ENCODE measurements at regions not wholly inside any gene's neighbourhood (a gene's known extent, or its start where the extent isn't known, plus 50 kb on each side); places are given as distances from the start of the nearest gene placed in this dataset.

GRCh38 chr18:10060841-10061240, 147.0 kb downstream of the VAPA start:
- Histone ChIP-seq H3K9ac (ENCODE audit: low read depth, low read length) (no peak overlapping the region), H3K27ac (ENCODE audit: low read length) (no peak overlapping the region), H3K9me3 (ENCODE audit: insufficient read depth, low read depth, low read length) (no peaks in the 10 kb centered on the region), H3K27me3 (ENCODE audit: insufficient read depth, low read length) (0 out of 2 replicates have a peak, but pooled peaks cover 4% of the 10 kb centered on the region), H3K4me1 (ENCODE audit: insufficient read depth, low read length) (peaks cover 4% of the 10 kb centered on the region; the same call in 1 of the 2 replicates), H3K4me3 (ENCODE audit: low read length) (no peak overlapping the region), H3K36me3 (ENCODE audit: insufficient read depth, low read depth, low read length) (no peaks in the 10 kb centered on the region)

- Histone ChIP-seq H3K4me3 (ENCODE audit: low read length) (no peak overlapping the region), H3K9ac (ENCODE audit: low read depth, low read length) (no peak overlapping the region), H3K36me3 (ENCODE audit: insufficient read depth, low read depth, low read length) (no peaks in the 10 kb centered on the region), H3K27ac (ENCODE audit: low read length) (no peak overlapping the region), H3K9me3 (ENCODE audit: insufficient read depth, low read depth, low read length) (no peaks in the 10 kb centered on the region), H3K27me3 (ENCODE audit: insufficient read depth, low read length) (0 out of 2 replicates have a peak, but pooled peaks cover 4% of the 10 kb centered on the region), H3K4me1 (ENCODE audit: insufficient read depth, low read length) (peaks cover 4% of the 10 kb centered on the region; the same call in 1 of the 2 replicates)
Measured at GRCh38 chr18:10061566-10062140, 147.8 kb downstream of the VAPA start.

GRCh38 chr18:10062302-10063300, 148.8 kb downstream of the VAPA start:
- H3K9me3 ChIP-seq (ENCODE audit: insufficient read depth, low read depth, low read length), result no peaks in the 10 kb centered on the region
- no peak overlapping the region for H3K4me3 ChIP-seq (ENCODE audit: low read length)
- 0 out of 2 replicates have a peak, but pooled peaks cover 4% of the 10 kb centered on the region for H3K27me3 ChIP-seq (ENCODE audit: insufficient read depth, low read length)
- H3K4me1 ChIP-seq (ENCODE audit: insufficient read depth, low read length), result peaks cover 4% of the 10 kb centered on the region; the same call in 1 of the 2 replicates
- H3K27ac ChIP-seq (ENCODE audit: low read length), result no peak overlapping the region
- no peak overlapping the region for H3K9ac ChIP-seq (ENCODE audit: low read depth, low read length)
- H3K36me3 ChIP-seq (ENCODE audit: insufficient read depth, low read depth, low read length), result no peaks in the 10 kb centered on the region

GRCh38 chr18:10063489-10063888, 149.7 kb downstream of the VAPA start:
- 0 out of 2 replicates have a peak, but pooled peaks cover 2% of the 10 kb centered on the region for H3K27me3 ChIP-seq (ENCODE audit: insufficient read depth, low read length)
- H3K4me3 ChIP-seq (ENCODE audit: low read length), result no peak overlapping the region
- no peak overlapping the region for H3K9ac ChIP-seq (ENCODE audit: low read depth, low read length)
- H3K9me3 ChIP-seq (ENCODE audit: insufficient read depth, low read depth, low read length), result no peaks in the 10 kb centered on the region
- H3K4me1 ChIP-seq (ENCODE audit: insufficient read depth, low read length), result peaks cover 4% of the 10 kb centered on the region; the same call in 1 of the 2 replicates
- H3K36me3 ChIP-seq (ENCODE audit: insufficient read depth, low read depth, low read length), result no peaks in the 10 kb centered on the region
- no peak overlapping the region for H3K27ac ChIP-seq (ENCODE audit: low read length)

- no peak overlapping the region for H3K9ac ChIP-seq (ENCODE audit: low read depth, low read length)
Measured at GRCh38 chr18:10064267-10064666, 150.5 kb downstream of the VAPA start.

GRCh38 chr18:10065296-10065695, 151.5 kb downstream of the VAPA start:
- Histone ChIP-seq H3K27me3 (ENCODE audit: insufficient read depth, low read length) (no peaks in the 10 kb centered on the region), H3K4me3 (ENCODE audit: low read length) (no peak overlapping the region), H3K27ac (ENCODE audit: low read length) (no peak overlapping the region), H3K36me3 (ENCODE audit: insufficient read depth, low read depth, low read length) (no peaks in the 10 kb centered on the region), H3K4me1 (ENCODE audit: insufficient read depth, low read length) (peaks cover 2% of the 10 kb centered on the region; the same call in 1 of the 2 replicates), H3K9ac (ENCODE audit: low read depth, low read length) (no peak overlapping the region), H3K9me3 (ENCODE audit: insufficient read depth, low read depth, low read length) (no peaks in the 10 kb centered on the region)

More at GRCh38 chr18:10064267-10064666, 150.5 kb downstream of the VAPA start:
- Histone ChIP-seq H3K4me1 (ENCODE audit: insufficient read depth, low read length) (peaks cover 4% of the 10 kb centered on the region; the same call in 1 of the 2 replicates), H3K4me3 (ENCODE audit: low read length) (no peak overlapping the region), H3K27me3 (ENCODE audit: insufficient read depth, low read length) (no peaks in the 10 kb centered on the region), H3K9me3 (ENCODE audit: insufficient read depth, low read depth, low read length) (no peaks in the 10 kb centered on the region), H3K36me3 (ENCODE audit: insufficient read depth, low read depth, low read length) (no peaks in the 10 kb centered on the region), H3K27ac (ENCODE audit: low read length) (no peak overlapping the region)

- no peaks in the 10 kb centered on the region for H3K36me3 ChIP-seq (ENCODE audit: insufficient read depth, low read depth, low read length)
- 0 out of 2 replicates have a peak, but pooled peaks cover 6% of the 10 kb centered on the region for H3K4me1 ChIP-seq (ENCODE audit: insufficient read depth, low read length)
- no peak overlapping the region for H3K9ac ChIP-seq (ENCODE audit: low read depth, low read length)
- no peak overlapping the region for H3K27ac ChIP-seq (ENCODE audit: low read length)
- no peaks in the 10 kb centered on the region for H3K27me3 ChIP-seq (ENCODE audit: insufficient read depth, low read length)
- H3K4me3 ChIP-seq (ENCODE audit: low read length), result no peak overlapping the region
- no peaks in the 10 kb centered on the region for H3K9me3 ChIP-seq (ENCODE audit: insufficient read depth, low read depth, low read length)
Measured at GRCh38 chr18:10067670-10068659, 154.1 kb downstream of the VAPA start.

GRCh38 chr18:10068766-10069567, 155.2 kb downstream of the VAPA start:
- Histone ChIP-seq H3K9me3 (ENCODE audit: insufficient read depth, low read depth, low read length) (no peaks in the 10 kb centered on the region), H3K4me1 (ENCODE audit: insufficient read depth, low read length) (0 out of 2 replicates have a peak, but pooled peaks cover 6% of the 10 kb centered on the region), H3K27me3 (ENCODE audit: insufficient read depth, low read length) (no peaks in the 10 kb centered on the region), H3K27ac (ENCODE audit: low read length) (no peak overlapping the region), H3K4me3 (ENCODE audit: low read length) (no peak overlapping the region), H3K9ac (ENCODE audit: low read depth, low read length) (no peak overlapping the region), H3K36me3 (ENCODE audit: insufficient read depth, low read depth, low read length) (no peaks in the 10 kb centered on the region)

GRCh38 chr18:10070561-10071000, 156.8 kb downstream of the VAPA start:
- H3K9me3 ChIP-seq (ENCODE audit: insufficient read depth, low read depth, low read length), result no peaks in the 10 kb centered on the region
- H3K4me3 ChIP-seq (ENCODE audit: low read length), result no peak overlapping the region
- no peak overlapping the region for H3K27ac ChIP-seq (ENCODE audit: low read length)
- no peaks in the 10 kb centered on the region for H3K27me3 ChIP-seq (ENCODE audit: insufficient read depth, low read length)
- 0 out of 2 replicates have a peak, but pooled peaks cover 6% of the 10 kb centered on the region for H3K4me1 ChIP-seq (ENCODE audit: insufficient read depth, low read length)
- H3K36me3 ChIP-seq (ENCODE audit: insufficient read depth, low read depth, low read length), result no peaks in the 10 kb centered on the region
- H3K9ac ChIP-seq (ENCODE audit: low read depth, low read length), result no peak overlapping the region

- no peaks in the 10 kb centered on the region for H3K36me3 ChIP-seq (ENCODE audit: insufficient read depth, low read depth, low read length)
- no peaks in the 10 kb centered on the region for H3K9me3 ChIP-seq (ENCODE audit: insufficient read depth, low read depth, low read length)
- H3K4me1 ChIP-seq (ENCODE audit: insufficient read depth, low read length), result 0 out of 2 replicates have a peak, but pooled peaks cover 6% of the 10 kb centered on the region
- H3K27me3 ChIP-seq (ENCODE audit: insufficient read depth, low read length), result no peaks in the 10 kb centered on the region
- no peak overlapping the region for H3K9ac ChIP-seq (ENCODE audit: low read depth, low read length)
- H3K27ac ChIP-seq (ENCODE audit: low read length), result no peak overlapping the region
- H3K4me3 ChIP-seq (ENCODE audit: low read length), result no peak overlapping the region
Measured at GRCh38 chr18:10072671-10073175, 158.9 kb downstream of the VAPA start.

All from iPS-20b (cell line).